Adrenal gland (tissue), 5 donors: ENCODE measurements at regions not wholly inside any gene's neighbourhood (a gene's known extent, or its start where the extent isn't known, plus 50 kb on each side); places are given as distances from the start of the nearest gene placed in this dataset.

Experiments used
- POLR2A ChIP-seq, 2 donors: fragments of 450-650 bp; IDR thresholded peaks; one replicate each; pipeline ENCODE4 v1.6.1; 2017; ENCODE audit warnings: antibody characterized with exemption in 2 of 2, mild to moderate bottlenecking in 2 of 2, moderate library complexity in 1 of 2
- TF ChIP-seq, protein P1 (sequence below), 6 experiments: fragments of 450-650 bp in 4 of 6; fragments of 200-600 bp in 2 of 6; sonication (generic) in 1 of 6; IDR thresholded peaks; 1 replicate in 5 of 6; 2 replicates in 1 of 6; pipeline versions ENCODE4 v1.5.1 to v1.8.0; 2016 to 2021; ENCODE audit warnings: antibody characterized with exemption in 6 of 6, mild to moderate bottlenecking in 2 of 6, moderate library complexity in 1 of 6
- donor health status: DM: no; HTN: no; CAD: no.

- TF ChIP-seq, protein P1, sequence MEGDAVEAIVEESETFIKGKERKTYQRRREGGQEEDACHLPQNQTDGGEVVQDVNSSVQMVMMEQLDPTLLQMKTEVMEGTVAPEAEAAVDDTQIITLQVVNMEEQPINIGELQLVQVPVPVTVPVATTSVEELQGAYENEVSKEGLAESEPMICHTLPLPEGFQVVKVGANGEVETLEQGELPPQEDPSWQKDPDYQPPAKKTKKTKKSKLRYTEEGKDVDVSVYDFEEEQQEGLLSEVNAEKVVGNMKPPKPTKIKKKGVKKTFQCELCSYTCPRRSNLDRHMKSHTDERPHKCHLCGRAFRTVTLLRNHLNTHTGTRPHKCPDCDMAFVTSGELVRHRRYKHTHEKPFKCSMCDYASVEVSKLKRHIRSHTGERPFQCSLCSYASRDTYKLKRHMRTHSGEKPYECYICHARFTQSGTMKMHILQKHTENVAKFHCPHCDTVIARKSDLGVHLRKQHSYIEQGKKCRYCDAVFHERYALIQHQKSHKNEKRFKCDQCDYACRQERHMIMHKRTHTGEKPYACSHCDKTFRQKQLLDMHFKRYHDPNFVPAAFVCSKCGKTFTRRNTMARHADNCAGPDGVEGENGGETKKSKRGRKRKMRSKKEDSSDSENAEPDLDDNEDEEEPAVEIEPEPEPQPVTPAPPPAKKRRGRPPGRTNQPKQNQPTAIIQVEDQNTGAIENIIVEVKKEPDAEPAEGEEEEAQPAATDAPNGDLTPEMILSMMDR (IDR thresholded peaks at IDR 0.05): no peak
- TF ChIP-seq POLR2A (IDR thresholded peaks at IDR 0.05): no peak
Observed at GRCh38 chr10:84965468-84965867, 637.1 kb downstream of the CCSER2 start.
